ENCODE measurements at regions not wholly inside any gene's neighbourhood (a gene's known extent, or its start where the extent isn't known, plus 50 kb on each side); places are given as distances from the start of the nearest gene placed in this dataset.

DNA sequence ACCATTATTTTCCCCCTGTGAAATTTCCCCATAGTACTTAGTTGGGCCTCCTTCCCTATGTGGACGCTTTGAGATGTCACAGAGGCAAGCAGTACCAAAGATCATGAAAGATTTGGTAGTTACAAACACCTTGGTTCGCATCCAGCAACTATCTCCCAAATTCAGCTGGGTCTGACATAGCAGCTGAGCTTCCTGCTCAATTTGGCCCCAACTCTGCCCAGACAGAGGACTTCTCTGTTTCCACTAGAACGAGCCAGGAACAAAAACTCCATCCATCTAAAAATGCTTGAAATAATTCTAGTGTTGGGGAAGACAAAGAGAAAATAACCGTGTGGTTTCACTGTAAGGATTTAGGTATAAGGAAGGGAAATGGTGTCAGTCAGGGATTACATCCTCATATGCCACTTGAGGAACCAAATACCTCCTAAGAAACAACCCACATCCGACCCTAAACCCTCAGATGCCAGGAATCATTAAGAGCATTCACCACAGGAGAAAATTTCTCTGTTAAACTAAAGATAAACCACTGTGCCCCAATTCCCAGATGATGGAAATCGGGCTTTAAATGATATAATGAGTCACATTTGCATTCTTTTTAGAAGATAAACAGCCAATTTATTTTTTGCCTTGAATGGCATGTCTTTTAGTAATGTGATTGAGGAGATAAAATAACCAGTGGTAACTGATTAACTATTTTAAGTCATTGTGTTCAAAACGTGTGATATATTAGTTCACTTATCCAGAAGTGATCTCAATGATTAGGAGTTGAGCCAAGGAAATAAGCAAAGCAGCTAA, 103.7 kb upstream of the IFNG-AS1 start:
- H3K36me3 ChIP-seq (ENCODE audit: control insufficient read depth in 4 of 4, insufficient read depth in 4 of 4, low read length in 4 of 4): no peaks in the 10 kb centered on the region

GRCh38 chr12:67887065-67887464, 102.2 kb upstream of the IFNG-AS1 start:
- peaks cover 0 to 56% (median 4%) of the 10 kb centered on the region in 3 donors for H3K27me3 ChIP-seq (ENCODE audit: control insufficient read depth in 3 of 3, insufficient read depth in 3 of 3, low read length in 2 of 3)
- H3K9ac ChIP-seq (ENCODE audit: insufficient read depth in 1 of 2, low read length in 2 of 2): no peak overlapping the region
- no peaks in the 10 kb centered on the region for H3K9me3 ChIP-seq (ENCODE audit: control insufficient read depth in 4 of 4, insufficient read depth in 3 of 4, low read length in 3 of 4)
- H3K4me1 ChIP-seq (ENCODE audit: control insufficient read depth in 5 of 5, insufficient read depth in 5 of 5, low read length in 5 of 5): no peaks in the 10 kb centered on the region
- H3K36me3 ChIP-seq (ENCODE audit: control insufficient read depth in 4 of 4, insufficient read depth in 4 of 4, low read length in 4 of 4): no peaks in the 10 kb centered on the region
- ATAC-seq (ENCODE audit: insufficient read depth, low FRiP score) (no peak), DNase-seq (no peak)
- TF ChIP-seq, protein P1, sequence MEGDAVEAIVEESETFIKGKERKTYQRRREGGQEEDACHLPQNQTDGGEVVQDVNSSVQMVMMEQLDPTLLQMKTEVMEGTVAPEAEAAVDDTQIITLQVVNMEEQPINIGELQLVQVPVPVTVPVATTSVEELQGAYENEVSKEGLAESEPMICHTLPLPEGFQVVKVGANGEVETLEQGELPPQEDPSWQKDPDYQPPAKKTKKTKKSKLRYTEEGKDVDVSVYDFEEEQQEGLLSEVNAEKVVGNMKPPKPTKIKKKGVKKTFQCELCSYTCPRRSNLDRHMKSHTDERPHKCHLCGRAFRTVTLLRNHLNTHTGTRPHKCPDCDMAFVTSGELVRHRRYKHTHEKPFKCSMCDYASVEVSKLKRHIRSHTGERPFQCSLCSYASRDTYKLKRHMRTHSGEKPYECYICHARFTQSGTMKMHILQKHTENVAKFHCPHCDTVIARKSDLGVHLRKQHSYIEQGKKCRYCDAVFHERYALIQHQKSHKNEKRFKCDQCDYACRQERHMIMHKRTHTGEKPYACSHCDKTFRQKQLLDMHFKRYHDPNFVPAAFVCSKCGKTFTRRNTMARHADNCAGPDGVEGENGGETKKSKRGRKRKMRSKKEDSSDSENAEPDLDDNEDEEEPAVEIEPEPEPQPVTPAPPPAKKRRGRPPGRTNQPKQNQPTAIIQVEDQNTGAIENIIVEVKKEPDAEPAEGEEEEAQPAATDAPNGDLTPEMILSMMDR (IDR thresholded peaks at IDR 0.05; ENCODE audit: control extremely low read depth, extremely low read depth): no peak
- no peak overlapping the region for H3K4me3 ChIP-seq
- no peak overlapping the region for H3K27ac ChIP-seq (ENCODE audit: low read depth in 1 of 2, low read length in 1 of 2)

More for the DNA sequence above, 103.7 kb upstream of the IFNG-AS1 start:
- 49 to 58% methylated on average over 7 of the region's 7 CpGs for WGBS, 2 donors
- TF ChIP-seq, protein P1 (IDR thresholded peaks at IDR 0.05; ENCODE audit: control extremely low read depth, extremely low read depth): no peak
- Histone ChIP-seq H3K4me1 (ENCODE audit: control insufficient read depth in 5 of 5, insufficient read depth in 5 of 5, low read length in 5 of 5) (peaks cover 0 to 2% (median 0%) of the 10 kb centered on the region in 5 donors), H3K9me3 (ENCODE audit: control insufficient read depth in 4 of 4, insufficient read depth in 3 of 4, low read length in 3 of 4) (no peaks in the 10 kb centered on the region), H3K9ac (ENCODE audit: insufficient read depth in 1 of 2, low read length in 2 of 2) (no peak overlapping the region), H3K4me3 (no peak overlapping the region), H3K27ac (ENCODE audit: low read depth in 1 of 2, low read length in 1 of 2) (peak overlapping the region in 1 of 2 donors; percentile 9), H3K27me3 (ENCODE audit: control insufficient read depth in 3 of 3, insufficient read depth in 3 of 3, low read length in 2 of 3) (peaks cover 0 to 61% (median 4%) of the 10 kb centered on the region in 3 donors)
- DNase-seq: no peak
- no peak for ATAC-seq (ENCODE audit: insufficient read depth, low FRiP score)

DNA sequence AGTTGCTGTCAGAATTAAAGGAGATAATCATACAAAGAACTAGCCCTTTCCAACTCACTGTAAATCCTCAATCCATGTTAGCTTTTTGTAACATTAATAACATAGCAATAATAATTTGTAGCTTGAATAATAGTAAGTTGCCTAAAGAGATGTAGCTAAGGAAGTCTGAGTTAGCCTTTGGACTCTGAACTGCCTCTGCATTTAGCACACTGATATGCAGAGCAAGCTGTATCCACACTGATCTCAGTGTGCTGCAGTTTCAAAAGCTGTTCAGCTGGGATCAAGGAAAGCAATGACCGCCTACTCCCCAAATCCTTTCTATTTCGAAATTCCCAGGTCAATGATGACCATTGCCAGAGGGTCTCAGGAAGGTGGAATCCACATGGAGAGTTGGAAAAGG, 99.3 kb upstream of the IFNG-AS1 start:
- peaks cover 0 to 40% (median 2%) of the 10 kb centered on the region in 3 donors for H3K27me3 ChIP-seq (ENCODE audit: control insufficient read depth in 3 of 3, insufficient read depth in 3 of 3, low read length in 2 of 3)
- no peak overlapping the region for H3K4me3 ChIP-seq
- WGBS, 2 donors: 87 to 96% methylated on average over 2 of the region's 2 CpGs
- no peaks in the 10 kb centered on the region for H3K4me1 ChIP-seq (ENCODE audit: control insufficient read depth in 5 of 5, insufficient read depth in 5 of 5, low read length in 5 of 5)
- no peak overlapping the region for H3K27ac ChIP-seq (ENCODE audit: low read depth in 1 of 2, low read length in 1 of 2)
- TF ChIP-seq, protein P1 (IDR thresholded peaks at IDR 0.05; ENCODE audit: control extremely low read depth, extremely low read depth): no peak
- H3K9me3 ChIP-seq (ENCODE audit: control insufficient read depth in 4 of 4, insufficient read depth in 3 of 4, low read length in 3 of 4): no peaks in the 10 kb centered on the region
- no peak for DNase-seq
- ATAC-seq (ENCODE audit: insufficient read depth, low FRiP score): no peak
- H3K36me3 ChIP-seq (ENCODE audit: control insufficient read depth in 4 of 4, insufficient read depth in 4 of 4, low read length in 4 of 4): no peaks in the 10 kb centered on the region
- no peak overlapping the region for H3K9ac ChIP-seq (ENCODE audit: insufficient read depth in 1 of 2, low read length in 2 of 2)
